ACHN (cell line): ENCODE measurements at regions not wholly inside any gene's neighbourhood (a gene's known extent, or its start where the extent isn't known, plus 50 kb on each side); places are given as distances from the start of the nearest gene placed in this dataset.

Source experiments
- DNase-seq: peaks from one replicate; pipeline ENCODE4 v3.0.0-alpha.2; 2015
- in situ Hi-C: cut with HindIII; loops from 2 replicates; pipeline ENCODE4 v1.10.0; 2017; ENCODE audit warnings: low sequenced_read_pairs, low pct_ligation_motif_present, low pct_unique_long_range_greater_than_20kb

DNA sequence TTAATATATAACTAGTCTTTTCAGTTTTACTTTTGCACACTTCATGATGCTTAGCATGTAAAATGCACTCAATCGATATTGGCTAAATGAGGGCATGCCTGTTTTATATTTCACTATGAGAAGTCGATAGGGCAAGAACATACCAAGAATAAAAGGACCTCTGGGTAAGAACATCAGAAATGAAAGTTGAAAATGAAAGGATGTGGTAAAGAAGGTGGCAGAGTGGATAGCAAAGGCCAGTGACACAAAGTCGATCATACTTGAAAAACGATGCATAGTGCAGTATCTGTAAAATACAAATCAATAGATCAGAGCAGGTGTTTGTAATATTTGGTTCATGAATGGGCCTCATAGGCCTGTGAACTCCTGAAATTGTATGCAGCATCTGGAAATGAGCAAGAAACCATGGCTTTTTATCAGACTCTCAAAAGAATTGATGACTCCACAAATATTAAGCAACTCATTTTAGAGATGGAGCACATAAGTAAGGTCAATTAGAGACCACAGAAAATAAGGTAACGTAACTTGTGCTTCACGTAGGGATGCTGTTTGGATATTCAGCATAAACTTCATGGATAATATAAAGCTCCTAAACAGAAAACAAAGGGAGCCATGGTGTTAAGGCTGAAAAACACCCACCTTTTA is 653.4 kb downstream of the NYAP2 start:
- DNase-seq = no peak
- in situ Hi-C loops = no loop called here

DNA sequence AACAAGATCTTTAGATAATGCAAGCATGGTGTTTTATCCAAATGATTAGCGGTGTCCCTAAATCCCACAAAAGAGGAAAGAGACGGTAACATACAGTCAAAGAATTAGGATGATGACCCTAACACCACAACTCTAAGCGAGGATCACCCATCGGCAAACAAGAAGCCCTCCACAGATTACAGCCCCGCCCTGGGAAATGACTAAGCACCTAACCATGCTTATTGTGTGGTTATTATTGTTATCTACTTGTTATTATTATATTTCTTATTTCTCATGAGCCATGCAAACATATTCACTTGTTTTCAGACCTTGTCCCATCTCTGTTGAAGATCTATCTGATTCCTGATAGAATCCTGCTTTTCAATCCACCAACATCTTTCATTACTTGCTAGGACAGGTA is 651.3 kb downstream of the NYAP2 start:
- in situ Hi-C loops = no loop called here
- no peak for DNase-seq

DNA sequence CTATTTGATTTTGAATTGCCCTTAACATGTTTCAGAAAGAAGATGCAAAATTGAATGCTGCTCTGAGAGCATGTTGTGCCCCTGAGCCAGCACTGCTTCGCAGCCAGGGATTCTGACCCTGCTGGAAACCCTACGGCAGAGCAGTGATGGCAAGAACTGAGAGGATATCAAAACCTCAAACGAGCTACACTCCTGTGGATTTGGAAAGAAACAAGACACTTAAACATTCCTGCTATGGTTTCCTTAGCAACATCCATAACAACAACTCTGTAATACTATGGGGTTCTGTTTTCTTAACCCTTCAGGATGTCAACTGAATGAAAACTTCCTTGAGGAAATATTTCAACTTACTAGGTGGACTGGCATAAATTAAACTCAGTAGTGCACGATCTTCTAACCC is 649.1 kb downstream of the NYAP2 start:
- in situ Hi-C loops = no loop called here
- DNase-seq = no peak

DNA sequence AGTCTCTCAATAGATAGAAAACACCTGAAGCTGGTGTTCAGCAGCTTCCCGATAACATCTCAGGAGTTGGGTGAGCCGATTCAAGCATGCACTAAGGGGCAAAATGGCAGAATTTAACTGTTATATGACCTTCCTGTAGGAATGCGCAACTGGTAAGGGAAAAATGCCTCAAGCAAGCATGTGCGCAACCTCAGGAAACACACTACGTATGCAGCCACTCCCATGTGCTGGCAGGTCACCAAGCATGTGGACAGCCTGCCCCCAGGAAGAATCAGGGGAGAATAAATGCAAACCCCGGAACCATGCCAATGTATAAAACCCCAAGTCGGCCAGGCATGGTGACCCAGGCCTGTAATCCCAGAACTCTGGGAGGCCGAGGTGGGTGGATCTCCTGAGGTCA is 645.6 kb downstream of the NYAP2 start:
- in situ Hi-C loops = no loop called here
- no peak for DNase-seq

DNA sequence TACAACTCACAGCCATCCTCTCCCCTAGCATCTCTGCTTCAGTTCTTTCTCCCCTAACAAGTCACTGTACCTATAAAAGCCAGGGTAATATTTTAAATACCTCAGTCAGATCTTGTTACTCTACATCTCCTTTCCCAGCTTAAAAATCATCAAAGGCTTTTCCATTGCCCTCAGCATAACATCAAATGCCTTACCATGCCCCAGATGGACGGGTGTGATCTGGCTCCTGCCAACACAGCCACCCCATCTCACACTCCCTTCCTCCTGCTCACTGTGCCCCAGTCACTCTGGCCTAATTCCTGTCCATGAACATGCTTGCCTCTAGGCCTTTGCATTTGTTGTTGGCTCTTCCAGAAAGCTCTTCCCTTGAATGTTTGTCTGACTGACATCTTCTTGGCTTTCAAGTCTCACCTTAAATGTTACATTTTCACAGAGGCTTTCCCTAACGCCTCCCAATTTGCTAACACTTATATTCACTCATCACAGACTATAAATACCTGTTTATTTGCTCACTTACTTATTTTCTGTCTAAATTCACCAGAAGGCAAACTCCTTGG is 640.9 kb downstream of the NYAP2 start:
- DNase-seq = no peak

DNA sequence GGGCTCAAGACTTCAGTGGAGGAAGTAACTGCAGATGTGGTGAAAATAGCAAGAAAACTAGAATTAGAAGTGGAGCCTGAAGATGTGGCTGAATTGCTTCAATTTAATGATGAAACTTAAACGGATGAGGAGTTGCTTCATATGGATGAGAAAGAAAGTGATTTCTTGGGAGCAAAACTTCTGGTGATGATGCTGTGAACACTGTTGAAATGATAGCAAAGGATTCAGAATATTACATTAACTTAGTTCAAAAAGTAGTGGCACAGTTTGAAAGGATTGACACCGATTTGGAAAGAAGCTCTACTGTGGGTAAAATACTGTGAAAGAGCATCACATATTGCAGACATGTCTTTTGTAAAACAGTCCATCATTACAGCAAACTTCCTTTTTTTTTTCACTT is 638.0 kb downstream of the NYAP2 start:
- in situ Hi-C loops = no loop called here
- DNase-seq = no peak

More for the DNA sequence above, 640.9 kb downstream of the NYAP2 start:
- in situ Hi-C loops = no loop called here

DNA sequence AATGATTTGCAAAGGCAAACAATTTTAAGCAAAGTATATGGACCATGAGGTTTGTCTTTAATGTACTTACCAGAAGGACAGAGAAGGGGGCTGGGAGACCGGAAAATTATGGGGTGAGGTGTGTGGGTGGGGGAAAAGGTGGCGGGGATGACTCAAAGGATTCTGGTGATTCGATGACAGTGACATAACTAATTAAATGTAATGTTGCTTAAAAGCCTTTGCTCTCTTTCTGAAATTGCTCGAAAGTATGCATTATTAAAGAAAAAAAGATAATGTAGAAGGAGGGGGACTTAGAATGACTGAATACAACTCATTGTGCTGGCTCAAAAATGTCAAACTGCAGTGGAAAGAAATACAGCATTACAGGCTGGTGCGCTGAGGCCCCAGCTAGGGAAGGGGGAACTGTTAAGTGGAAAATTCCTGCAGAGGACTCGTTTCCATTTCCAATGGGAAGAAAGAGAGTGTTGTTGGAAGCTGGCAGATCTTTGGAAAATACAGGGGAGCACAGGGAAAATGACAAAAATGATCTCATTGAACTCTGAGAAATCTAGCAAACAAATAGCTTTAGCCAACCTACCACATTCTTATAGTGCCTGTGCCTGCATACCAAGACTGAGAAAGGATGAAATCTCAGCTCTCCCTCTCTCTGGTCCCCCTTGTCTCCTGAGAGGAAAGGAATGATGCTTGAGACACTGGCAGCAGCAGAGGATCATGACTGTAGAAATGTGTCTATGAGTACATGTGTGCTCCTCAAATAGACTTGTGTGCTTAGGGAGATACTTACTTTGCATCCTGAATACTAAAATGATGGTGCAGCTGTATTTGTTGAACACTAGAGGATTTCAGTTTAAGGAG is 632.4 kb downstream of the NYAP2 start:
- no peak for DNase-seq
- in situ Hi-C loops = no loop called here

DNA sequence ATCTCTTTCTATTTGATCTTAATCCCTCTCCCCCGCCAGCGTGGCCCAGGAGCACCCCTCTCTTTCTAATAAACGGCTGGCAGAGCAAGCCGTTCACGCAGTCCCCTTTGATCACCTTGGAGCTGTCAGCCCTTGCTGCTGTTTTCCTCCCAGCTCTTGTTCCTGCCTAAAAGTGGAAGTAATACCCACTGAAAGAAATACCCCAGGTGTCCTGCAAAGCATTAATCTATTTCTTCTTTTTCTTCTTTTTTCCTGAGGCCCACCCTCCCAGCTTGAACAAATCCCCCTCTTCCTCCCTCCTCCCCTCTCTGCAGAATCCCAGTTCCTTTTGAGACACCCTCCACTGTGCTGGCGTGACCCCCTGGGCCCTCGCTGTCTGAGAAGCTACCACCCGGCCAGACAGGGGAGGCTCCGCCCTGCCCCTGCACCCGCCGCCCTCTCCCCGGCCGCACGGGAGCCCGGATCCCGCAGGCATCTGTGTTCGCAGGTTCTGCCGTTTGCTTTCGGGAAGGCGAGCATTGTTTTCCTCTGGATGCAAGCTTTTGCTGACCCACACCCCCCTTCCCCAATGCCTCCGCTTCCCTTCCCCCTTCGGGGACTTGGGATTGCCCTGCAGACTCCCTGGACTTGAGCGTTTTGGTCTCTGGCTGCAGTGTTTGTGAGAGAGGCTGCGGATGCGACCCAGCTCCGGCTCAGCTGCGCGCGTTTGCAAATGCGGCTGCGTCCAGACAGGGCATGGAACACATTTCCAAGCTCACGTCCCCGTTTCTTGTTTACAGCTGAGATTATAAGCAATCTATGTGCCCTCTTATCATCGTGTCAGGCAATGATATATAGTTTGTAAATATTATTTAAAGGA is 631.5 kb downstream of the NYAP2 start:
- DNase-seq = peak; percentile 59
- in situ Hi-C loops = no loop called here

DNA sequence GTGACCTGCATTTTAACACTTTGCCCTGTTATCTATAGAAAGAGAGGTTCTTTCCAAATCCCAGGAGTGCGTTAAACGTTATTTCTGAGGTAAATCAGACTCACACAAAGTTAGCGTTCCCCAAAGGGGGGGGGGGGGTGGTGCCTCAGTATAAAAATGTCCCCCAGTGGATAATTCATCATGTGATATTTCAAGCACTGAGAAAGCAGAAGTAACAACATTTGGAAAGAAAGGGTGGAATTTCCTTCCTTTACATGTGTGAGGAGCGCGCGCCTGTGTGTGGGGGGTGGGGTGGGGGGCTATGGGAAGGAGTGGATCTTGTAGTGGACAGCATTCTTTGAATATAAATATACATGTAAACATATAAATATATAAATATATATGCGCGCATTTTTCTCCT is 630.9 kb downstream of the NYAP2 start:
- no peak for DNase-seq
- in situ Hi-C loops = no loop called here

DNA sequence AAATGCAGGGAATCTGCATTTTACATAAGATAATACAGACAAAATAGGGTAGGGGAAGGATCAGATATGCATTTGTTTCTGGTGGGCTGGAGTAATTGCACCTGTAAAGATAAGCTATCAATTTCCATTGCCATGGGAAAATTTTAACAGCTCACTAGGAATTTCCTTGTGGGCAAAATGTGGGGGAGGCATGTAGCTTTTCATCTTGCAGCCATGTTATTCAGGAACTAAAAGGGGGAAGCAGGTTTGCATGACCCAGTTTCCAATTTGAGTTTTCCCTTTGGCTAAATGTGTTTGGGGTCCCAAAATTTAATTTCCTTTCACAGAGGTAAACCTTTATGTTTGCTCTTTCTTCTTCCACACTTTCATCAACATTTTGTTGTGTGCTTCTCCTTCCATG is 624.4 kb downstream of the NYAP2 start:
- no peak for DNase-seq
- in situ Hi-C loops = no loop called here

DNA sequence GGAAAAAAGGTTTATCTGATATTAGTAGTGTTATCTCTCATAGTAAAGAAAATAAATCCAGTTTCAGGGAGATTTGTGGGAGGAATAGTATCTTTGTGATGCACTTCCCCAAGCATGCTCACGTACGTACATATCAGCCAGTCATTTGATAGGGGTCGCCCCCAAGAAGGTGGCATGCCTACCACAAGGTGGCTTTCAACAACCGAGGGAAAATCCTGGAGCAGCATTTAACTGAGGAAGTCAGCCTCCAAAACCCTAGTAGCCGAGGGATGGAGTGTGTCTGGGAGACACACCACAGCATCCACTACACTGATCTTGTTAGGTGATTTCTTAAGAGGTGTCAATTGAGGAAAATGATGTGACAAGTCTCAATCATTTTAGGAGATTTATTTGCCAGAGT is 623.9 kb downstream of the NYAP2 start:
- DNase-seq = no peak

DNA sequence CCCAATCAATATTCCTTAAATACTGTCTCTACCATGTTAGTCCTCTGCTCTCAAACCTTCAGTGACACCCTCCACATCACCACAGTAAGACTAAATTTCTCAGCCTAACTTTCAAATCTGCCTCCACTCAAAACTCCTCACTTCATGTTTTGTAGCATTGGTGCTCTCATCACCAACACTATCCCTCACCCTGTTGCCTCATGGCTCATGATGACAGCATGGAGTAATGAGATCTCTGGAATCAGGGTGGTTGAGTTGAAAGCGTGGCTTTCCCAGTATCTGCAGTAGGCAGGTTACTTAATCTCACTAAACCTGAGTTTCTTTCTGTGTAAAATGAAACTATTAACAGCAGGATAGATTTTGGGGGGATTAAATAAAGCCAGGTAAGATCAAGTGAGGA is 621.4 kb downstream of the NYAP2 start:
- DNase-seq = no peak
- in situ Hi-C loops = no loop called here

More for the DNA sequence above, 623.9 kb downstream of the NYAP2 start:
- in situ Hi-C loops = no loop called here

DNA sequence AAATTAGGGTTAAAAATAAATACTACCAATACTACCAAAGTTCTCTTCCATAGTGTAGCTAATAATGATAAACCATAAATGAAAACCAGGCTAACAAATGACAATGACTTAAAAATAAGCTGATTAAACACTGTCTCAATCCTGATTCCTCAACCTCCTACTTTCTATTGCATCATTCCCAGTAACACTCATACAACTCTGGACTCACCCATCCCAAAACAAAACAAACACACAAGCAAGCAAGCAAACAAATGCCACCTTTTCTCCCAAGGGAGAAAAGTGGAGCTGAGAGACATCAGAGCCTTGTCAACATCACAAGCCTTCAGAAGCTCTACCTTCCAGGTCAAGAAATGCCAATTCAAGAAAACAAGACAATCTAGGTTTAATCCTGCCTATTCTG is 620.7 kb downstream of the NYAP2 start:
- in situ Hi-C loops = no loop called here
- DNase-seq = no peak

DNA sequence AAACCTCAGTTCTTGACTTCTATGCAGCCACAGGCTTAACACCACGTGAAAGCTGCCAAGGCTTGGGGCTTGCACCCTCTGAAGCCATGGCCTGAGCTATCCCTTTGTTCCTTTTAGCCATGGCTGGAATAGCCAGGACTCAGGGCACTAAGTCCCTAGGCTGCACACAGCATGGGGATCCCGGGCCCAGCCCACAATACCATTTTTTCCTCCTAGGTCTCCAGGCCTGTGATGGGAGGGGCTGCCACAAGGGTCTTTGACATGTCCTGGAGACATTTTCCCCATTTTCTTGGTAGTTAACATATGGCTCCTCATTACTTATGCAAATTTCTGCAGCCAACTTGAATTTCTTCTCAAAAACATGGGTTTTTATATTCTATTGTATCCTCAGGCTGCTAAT is 619.1 kb downstream of the NYAP2 start:
- DNase-seq = no peak
- in situ Hi-C loops = no loop called here

DNA sequence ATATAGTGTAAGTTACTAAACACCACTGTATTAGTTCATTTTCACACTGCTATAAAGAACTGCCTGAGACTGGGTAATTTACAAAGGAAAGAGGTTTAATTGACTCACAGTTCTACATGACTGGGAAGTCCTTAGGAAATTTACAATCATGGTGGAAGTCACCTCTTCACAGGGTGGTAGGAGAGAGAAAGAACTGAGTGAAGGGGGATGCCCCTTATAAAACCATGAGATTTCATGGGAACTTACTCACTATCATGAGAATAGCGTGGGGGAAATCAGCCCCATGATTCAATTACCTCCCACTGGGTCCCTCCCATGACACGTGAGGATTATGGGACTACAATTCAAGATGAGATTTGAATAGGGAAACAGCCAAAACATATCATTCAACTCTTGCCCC is 618.0 kb downstream of the NYAP2 start:
- in situ Hi-C loops = no loop called here
- DNase-seq = no peak

DNA sequence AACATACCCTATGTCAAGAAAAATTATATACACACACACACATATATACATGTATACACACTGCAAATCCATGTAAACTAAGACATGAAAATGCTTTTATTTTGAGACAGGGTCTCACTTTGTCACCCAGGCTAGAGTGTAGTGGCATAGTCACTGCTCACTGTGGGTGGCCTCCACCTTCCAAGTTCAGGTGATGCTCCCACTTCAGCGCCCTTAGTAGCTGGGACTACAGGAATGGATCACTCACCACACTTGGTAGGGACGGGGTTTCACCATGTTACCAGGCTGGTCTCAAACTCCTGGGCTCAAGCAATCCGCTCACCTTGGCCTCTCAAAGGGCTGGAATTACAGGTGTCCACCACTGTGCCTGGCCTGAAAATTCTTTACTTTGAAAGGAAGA is 617.6 kb downstream of the NYAP2 start:
- DNase-seq = no peak
- in situ Hi-C loops = no loop called here

DNA sequence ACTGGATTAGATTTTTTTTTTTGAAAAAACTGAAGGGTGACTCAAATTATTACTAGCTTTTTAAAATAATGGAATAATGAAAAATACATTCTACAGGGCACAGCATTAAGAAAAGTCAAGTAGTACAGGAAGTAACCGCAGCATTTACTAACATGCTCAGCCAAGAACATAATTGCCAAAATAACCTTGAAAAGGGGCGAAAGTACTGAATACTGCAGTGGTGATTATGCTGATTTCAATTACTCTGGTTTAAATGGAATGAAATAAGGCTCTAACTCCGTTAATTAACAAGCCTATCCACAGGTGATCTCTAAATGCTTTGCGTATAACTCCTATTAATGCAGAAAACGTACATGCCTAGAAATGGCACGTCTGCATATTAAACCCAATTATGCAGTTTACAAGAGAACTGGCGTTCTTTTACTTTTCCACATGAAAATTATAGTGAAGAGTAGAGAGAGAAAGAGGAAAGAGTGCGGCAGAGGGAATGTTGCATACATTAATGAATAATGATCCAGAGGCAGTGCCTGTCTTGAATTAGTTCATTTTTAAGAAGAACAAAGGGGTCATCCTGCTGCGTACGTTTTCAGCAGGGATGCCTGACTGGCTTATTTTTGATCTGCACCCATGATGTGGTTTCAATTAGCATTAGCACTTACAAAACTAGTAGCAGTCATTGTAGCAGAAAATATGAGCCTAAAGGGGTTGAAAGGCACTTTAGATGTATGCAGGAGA is 612.4 kb downstream of the NYAP2 start:
- in situ Hi-C loops = no loop called here
- DNase-seq = no peak

DNA sequence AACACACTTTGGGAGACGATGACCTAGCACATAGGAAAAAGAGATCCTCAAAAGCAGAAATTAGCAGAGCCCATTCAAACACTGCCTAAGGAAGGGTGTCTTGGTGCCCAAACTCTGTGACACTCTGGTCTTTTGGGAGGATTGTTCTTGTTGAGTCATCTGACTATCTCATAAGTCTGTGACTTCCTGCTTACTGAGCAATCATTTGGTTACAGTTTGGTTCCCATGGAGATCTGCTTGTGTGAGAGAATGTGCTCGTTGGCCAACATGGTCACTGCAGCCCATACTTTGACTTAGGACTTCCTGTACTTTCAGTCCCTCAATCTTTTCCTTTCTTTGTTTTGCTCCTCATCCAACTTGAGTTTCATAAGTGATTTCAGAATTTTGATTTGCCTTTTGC is 602.9 kb downstream of the NYAP2 start:
- DNase-seq = peak; percentile 31
- in situ Hi-C loops = no loop called here
